ENCODE measurements at regions not wholly inside any gene's neighbourhood (a gene's known extent, or its start where the extent isn't known, plus 50 kb on each side); places are given as distances from the start of the nearest gene placed in this dataset.

GRCh38 chr12:13630354-13630753, 351.0 kb downstream of the GRIN2B start:
- no peaks in the 10 kb centered on the region for H3K9me3 ChIP-seq (ENCODE audit: low read length)
- ChIA-PET POLR2A (ENCODE audit: unreplicated experiment) (no interaction called here), CTCF (no interaction called here)
- H3K4me1 ChIP-seq (ENCODE audit: insufficient read depth, low read length), result no peaks in the 10 kb centered on the region
- H3K9ac ChIP-seq (ENCODE audit: low read length), result no peak overlapping the region
- no peaks in the 10 kb centered on the region; the same call in 1 of the 2 replicates for H3K27me3 ChIP-seq (ENCODE audit: low read length)
- BruUV-seq (replicated peaks), result no TSS peak
- H3K36me3 ChIP-seq (ENCODE audit: low read depth, low read length), result no peaks in the 10 kb centered on the region
- TF ChIP-seq CTCF (conservative IDR thresholded peaks at IDR 0.05; ENCODE audit: low read depth, low read length) (no peak), EZH2 (IDR thresholded peaks at IDR 0.05; ENCODE audit: low read length, unreplicated experiment) (no peak), EZH2phosphoT487 (IDR thresholded peaks at IDR 0.05; ENCODE audit: borderline replicate concordance, low read length) (no peak)
- no peak overlapping the region for H3K4me2 ChIP-seq (ENCODE audit: low read length)
- DNase-seq, result no peak
- no peaks in the 10 kb centered on the region for H3F3A ChIP-seq (ENCODE audit: low read length, unreplicated experiment)
- H4K20me1 ChIP-seq (ENCODE audit: low read length), result no peaks in the 10 kb centered on the region
- H2AFZ ChIP-seq (ENCODE audit: low read length), result no peak overlapping the region
- no peak overlapping the region for H3K4me3 ChIP-seq (ENCODE audit: low read length)
- intact Hi-C loops (cut with micrococcal nuclease), result no loop called here
- ATAC-seq, result no peak
- no peaks in the 10 kb centered on the region for H3K9me2 ChIP-seq (replicated peaks; ENCODE audit: low read length)
- H3K79me2 ChIP-seq (ENCODE audit: low read length), result no peaks in the 10 kb centered on the region
- no peak overlapping the region for H3K27ac ChIP-seq (ENCODE audit: low read length)

- no peak for ATAC-seq
- no peak for DNase-seq
- no peaks in the 10 kb centered on the region for H3K79me2 ChIP-seq (ENCODE audit: low read length)
- H3K4me2 ChIP-seq (ENCODE audit: low read length), result no peak overlapping the region
- no peaks in the 10 kb centered on the region for H3K36me3 ChIP-seq (ENCODE audit: low read depth, low read length)
- H3K9ac ChIP-seq (ENCODE audit: low read length), result no peak overlapping the region
- TF ChIP-seq EZH2phosphoT487 (IDR thresholded peaks at IDR 0.05; ENCODE audit: borderline replicate concordance, low read length) (no peak), CTCF (conservative IDR thresholded peaks at IDR 0.05; ENCODE audit: low read depth, low read length) (no peak), EZH2 (IDR thresholded peaks at IDR 0.05; ENCODE audit: low read length, unreplicated experiment) (no peak)
- H3K27me3 ChIP-seq (ENCODE audit: low read length), result peaks cover 17% of the 10 kb centered on the region
- H3K4me1 ChIP-seq (ENCODE audit: insufficient read depth, low read length), result no peaks in the 10 kb centered on the region
- ChIA-PET POLR2A (ENCODE audit: unreplicated experiment) (no interaction called here), CTCF (no interaction called here)
- no peak overlapping the region for H2AFZ ChIP-seq (ENCODE audit: low read length)
- H3K9me2 ChIP-seq (replicated peaks; ENCODE audit: low read length), result no peaks in the 10 kb centered on the region
- H3K4me3 ChIP-seq (ENCODE audit: low read length), result no peak overlapping the region
- no peaks in the 10 kb centered on the region for H3K9me3 ChIP-seq (ENCODE audit: low read length)
- intact Hi-C loops (cut with micrococcal nuclease), result no loop called here
- BruUV-seq (replicated peaks), result no TSS peak
- no peaks in the 10 kb centered on the region for H3F3A ChIP-seq (ENCODE audit: low read length, unreplicated experiment)
- H4K20me1 ChIP-seq (ENCODE audit: low read length), result no peaks in the 10 kb centered on the region
- H3K27ac ChIP-seq (ENCODE audit: low read length), result no peak overlapping the region
These were observed 353.3 kb downstream of the GRIN2B start for GRCh38 chr12:13628067-13628466.

- Histone ChIP-seq H3K4me3 (ENCODE audit: low read length) (no peak overlapping the region), H3K9me3 (ENCODE audit: low read length) (no peaks in the 10 kb centered on the region), H3K4me1 (ENCODE audit: insufficient read depth, low read length) (no peaks in the 10 kb centered on the region), H3K27ac (ENCODE audit: low read length) (no peak overlapping the region), H3K9ac (ENCODE audit: low read length) (no peak overlapping the region), H3K9me2 (replicated peaks; ENCODE audit: low read length) (no peaks in the 10 kb centered on the region), H4K20me1 (ENCODE audit: low read length) (no peaks in the 10 kb centered on the region), H3K4me2 (ENCODE audit: low read length) (no peak overlapping the region), H2AFZ (ENCODE audit: low read length) (no peak overlapping the region), H3K27me3 (ENCODE audit: low read length) (peaks cover 23% of the 10 kb centered on the region), H3F3A (ENCODE audit: low read length, unreplicated experiment) (no peaks in the 10 kb centered on the region), H3K79me2 (ENCODE audit: low read length) (no peaks in the 10 kb centered on the region), H3K36me3 (ENCODE audit: low read depth, low read length) (no peaks in the 10 kb centered on the region)
- intact Hi-C loops (cut with micrococcal nuclease), result no loop called here
- BruUV-seq (replicated peaks), result no TSS peak
- ATAC-seq, result no peak
- CTCF ChIA-PET, result no interaction called here
- POLR2A ChIA-PET (ENCODE audit: unreplicated experiment), result no interaction called here
- DNase-seq, result no peak
- no peak for TF ChIP-seq CTCF (conservative IDR thresholded peaks at IDR 0.05; ENCODE audit: low read depth, low read length)
- TF ChIP-seq EZH2phosphoT487 (IDR thresholded peaks at IDR 0.05; ENCODE audit: borderline replicate concordance, low read length), result no peak
- no peak for TF ChIP-seq EZH2 (IDR thresholded peaks at IDR 0.05; ENCODE audit: low read length, unreplicated experiment)
These were observed 353.9 kb downstream of the GRIN2B start for GRCh38 chr12:13627536-13627935.
